HG02885 (cell line): ENCODE measurements at regions not wholly inside any gene's neighbourhood (a gene's known extent, or its start where the extent isn't known, plus 50 kb on each side); places are given as distances from the start of the nearest gene placed in this dataset.
A peak's percentile ranks its signal among the peaks of the same experiment; 100 is the strongest.
"Not testable (repeated sequence)": the region's sequence is repeated elsewhere in the genome, so short reads cannot be mapped to it uniquely, and the experiment has no call there.

Experiments used
- ATAC-seq: cut with Tn5 transposase; IDR thresholded peaks from one replicate; pipeline ENCODE4 v1.9.1; 2021; ENCODE audit warnings: mild to moderate bottlenecking; ENCODE audit not compliant: unreplicated experiment, poor library complexity

- peak; percentile 87 for ATAC-seq
These were observed 68.5 kb downstream of the TMCO5A start for GRCh38 chr15:38002883-38003477.

GRCh38 chr15:38004218-38004861 is 69.9 kb downstream of the TMCO5A start:
- no peak for ATAC-seq

DNA sequence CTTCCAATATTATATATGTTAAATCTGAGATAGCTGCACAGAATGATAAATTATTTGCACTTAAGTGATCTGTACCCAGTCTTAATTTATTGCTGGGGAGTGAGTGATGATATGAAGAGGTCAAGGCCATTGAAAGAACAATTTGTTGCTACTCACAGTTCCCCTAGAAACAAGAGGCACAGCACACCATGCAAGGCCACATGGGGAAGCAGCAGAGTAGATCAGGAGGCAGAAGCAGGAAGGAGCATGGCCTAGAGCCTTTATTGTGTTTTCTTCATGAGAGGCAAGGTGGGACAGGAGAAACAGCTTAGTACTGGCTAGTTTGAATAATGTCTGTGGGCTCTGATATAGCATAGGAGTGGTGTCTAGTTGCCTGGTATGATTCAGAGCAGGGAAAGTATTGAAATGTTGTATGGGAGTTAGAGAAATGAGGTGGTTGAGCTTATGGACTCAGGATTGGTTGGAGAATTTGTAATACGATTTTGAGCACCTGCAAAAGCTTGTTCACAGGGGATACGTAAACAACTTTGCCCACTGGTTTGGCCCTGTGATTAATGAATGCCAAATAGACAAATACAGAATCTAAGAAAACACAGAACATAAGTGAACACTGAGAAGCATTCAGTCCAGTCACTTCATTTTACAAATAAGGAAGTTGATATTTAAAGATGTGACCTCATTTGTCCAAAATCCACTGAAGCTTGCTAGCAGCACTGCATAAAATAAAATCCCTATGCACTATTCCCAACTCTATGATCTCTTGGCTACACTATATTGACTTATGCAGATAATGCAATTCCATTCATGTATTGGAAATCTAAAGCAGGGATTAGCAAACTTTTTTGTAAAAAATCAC is 71.7 kb downstream of the TMCO5A start:
- ATAC-seq = no peak

- no peak for ATAC-seq
These were observed 76.0 kb downstream of the TMCO5A start for GRCh38 chr15:38010395-38010794.

- ATAC-seq = no peak
These were observed 78.5 kb downstream of the TMCO5A start for GRCh38 chr15:38012894-38013293.

- ATAC-seq = no peak
These were observed 83.3 kb downstream of the TMCO5A start for GRCh38 chr15:38017721-38018120.

DNA sequence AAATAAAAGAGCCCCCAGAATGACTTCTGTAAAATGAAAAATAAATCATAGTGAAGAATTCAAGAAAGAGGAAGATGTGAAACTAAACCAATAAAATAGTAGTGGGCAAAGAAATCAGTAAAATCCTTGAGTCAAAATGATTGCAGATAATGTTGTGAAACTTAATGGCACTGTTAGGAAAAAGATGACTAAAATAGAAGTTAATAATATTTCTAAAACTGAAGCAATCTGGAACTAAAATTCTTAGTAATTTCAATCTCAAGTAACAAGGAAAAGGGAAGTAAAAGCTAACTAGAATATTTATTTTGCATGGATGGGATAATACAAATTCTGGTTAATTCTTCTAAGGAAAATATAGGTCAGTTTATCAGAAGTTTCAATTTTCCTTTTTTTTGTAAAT is 84.6 kb downstream of the TMCO5A start:
- no peak for ATAC-seq

DNA sequence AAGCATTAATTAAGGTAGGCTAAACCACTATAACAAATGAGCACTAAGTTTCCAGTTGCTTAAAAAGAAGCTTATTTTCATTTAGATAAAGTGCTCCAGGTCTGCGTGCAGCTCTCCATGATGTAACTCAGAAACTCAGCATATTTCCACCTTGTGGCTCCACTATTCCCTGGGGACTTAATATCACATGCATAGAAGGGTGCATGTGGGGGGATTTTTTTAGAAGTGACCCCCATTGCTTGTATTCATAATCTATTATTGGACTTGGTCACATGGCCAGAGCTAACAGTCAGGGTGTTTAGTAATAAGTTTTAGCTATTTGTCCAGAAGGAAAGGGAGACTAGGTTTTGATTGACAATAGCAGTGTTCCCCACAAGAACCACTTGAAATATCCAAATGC is 86.8 kb downstream of the TMCO5A start:
- ATAC-seq = no peak

DNA sequence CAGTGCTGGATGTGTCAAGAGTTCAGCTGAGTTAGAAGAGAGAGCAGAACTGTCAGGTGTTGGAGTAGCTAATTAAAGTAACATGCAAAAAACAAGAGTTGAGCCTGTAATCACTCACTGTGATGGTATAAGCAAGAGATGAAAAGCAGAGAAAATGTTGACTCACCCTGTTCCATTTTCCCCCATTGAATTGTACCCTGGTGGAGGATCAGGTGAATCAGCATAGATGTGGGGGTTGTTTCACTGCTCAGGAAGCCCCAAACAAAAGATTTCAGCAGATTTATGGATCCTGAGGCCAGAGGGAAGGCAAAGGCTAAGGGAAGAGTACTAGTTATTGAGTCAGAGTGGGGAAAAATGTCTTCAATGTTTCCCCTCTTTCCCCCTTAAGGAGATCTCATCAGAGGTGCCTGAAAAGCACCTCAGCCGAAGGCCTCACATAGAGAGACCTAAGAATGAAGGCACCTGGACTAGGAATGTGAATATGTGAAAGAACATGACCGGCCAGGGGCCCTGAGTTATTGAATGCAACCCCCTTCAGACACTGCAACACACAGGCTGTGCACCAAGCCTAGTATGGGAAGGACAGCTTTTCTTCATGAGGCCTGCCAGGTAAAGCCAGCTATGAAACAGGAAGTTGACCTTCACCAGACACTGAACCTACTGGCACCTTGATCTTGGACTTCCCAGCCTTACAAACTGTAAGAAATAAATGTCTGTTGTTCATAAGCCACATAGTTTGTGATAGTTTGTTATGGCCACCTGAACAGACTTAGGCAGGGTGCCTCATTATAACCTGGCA is 90.1 kb downstream of the TMCO5A start:
- no peak for ATAC-seq

DNA sequence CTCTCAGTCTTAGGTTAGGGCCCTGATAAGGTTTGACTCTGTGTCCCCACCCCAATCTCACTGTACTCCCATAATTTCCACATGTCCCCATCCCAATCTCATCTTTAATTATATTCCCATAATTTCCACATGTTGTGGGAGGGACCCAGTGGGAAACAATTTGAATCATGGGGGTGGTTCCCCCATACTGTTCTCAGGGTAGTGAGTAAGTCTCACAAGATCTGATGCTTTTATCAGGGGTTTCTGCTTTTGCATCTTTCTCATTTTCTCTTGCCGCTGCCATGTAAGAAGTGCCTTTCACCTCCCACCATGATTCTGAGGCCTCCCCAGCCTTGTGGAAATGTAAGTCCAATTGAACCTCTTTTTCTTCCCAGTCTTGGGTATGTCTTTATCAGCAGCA is 91.2 kb downstream of the TMCO5A start:
- ATAC-seq = not testable (repeated sequence)

DNA sequence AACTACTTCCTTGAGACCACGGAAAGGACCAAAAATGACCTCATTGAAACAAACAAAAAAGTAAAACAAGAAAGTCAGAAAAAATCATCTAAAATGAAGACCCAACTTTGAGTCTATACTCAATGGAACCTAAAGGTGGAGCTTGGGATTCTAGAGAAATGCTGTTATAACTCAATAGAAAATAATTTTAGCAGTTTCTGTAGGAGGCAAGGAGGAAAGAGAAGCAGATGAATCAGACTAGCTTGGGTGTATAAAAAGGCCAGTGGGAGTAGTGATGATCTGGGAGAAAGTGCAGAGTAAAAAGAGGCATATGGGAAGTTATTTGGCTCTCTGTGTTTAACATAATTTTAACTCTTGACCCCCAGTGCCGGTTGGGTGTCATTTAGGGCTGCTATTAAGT is 94.4 kb downstream of the TMCO5A start:
- ATAC-seq = no peak

GRCh38 chr15:38029736-38030135 is 95.3 kb downstream of the TMCO5A start:
- ATAC-seq = no peak

DNA sequence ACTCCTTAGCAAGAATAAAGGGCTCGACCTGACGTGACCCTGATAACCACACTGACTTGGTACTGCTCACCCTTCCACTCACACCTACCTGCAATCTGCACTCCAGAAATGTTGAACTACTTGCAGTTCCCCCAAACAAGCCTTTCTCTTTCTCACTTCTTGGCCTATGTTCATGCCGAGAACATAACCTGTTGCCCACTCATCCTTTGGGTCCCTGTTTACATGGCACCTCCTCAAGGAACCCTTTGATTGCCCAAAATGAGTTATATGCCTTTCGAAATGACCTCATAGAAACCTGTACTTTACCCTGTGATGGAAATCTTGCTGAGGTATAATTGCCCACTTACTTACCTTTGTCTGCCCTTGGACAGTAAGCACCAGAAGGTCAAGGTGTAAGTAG is 96.2 kb downstream of the TMCO5A start:
- ATAC-seq = no peak

DNA sequence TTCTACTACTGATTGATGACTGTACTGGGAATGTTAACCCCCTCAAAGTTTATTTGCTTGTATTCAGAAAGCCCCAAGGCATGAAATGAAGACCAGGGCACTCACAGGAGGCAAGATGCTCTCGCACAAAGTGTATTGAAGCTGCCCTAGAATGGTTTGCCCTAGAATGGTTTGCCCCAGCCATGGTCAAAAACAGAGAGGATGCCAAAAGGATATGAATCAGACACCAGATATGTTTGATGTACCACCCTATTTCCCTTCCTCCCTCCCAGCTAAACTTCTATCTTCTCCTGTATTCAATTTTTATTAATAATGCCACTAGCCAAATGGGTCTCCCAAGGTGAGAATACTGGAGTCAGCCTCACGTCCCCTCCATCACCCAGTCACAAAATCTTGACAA is 101.3 kb downstream of the TMCO5A start:
- ATAC-seq = no peak

GRCh38 chr15:38036790-38037338 is 102.4 kb downstream of the TMCO5A start:
- no peak for ATAC-seq

DNA sequence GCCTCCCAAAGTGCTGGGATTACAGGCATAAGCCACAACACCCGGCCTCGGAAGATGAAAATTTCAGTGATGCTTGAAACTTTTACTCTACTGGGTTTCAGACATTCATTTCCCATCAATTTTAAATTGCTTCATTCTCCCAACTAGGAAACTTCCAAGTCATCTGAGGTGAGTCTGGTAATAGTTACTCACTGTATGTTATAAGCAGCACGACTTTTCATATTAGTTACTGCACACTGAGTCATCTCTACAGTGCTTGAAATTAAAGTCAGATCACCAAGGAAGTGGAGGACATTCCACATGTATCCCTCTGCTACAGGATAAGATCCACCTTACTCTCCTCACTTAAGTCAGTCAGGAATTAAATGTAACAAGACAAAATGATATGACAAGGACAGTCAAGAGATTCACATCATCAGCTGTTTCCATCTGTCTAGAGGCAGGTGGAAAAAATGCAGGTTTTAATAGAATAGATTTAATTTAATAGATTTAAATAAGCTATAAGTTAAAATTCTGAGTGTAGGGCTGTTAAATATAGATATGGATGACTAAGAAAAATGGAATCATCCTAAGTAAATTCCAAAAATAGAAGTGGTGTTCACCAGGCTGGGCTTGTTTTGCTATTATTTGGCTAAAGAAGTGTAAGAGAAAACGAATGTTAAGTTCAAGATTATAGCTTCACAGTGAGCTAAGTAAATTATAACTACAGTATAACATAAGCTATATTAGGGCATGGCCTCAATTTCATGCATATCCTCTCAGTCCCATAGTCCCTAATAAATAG is 104.4 kb downstream of the TMCO5A start:
- ATAC-seq = no peak

DNA sequence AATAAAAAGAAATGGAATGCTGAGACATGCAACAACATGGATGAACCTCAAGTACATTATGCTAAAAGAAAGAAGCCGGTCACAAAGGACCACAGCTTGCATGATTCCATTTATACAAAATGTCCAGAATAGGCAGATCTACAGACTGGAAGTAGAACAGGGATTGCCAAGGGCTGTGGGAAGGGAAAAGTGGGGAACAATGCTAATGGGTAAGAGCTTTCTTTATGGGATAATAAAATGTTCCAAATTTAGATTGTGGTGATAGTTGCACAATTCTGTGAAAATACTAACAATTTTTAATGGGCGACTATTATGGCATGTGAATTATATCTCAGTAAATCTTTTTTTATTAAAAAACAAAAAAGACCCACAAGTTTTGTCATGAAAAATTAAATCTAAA is 106.2 kb downstream of the TMCO5A start:
- ATAC-seq = no peak

GRCh38 chr15:38041576-38041975 is 107.1 kb downstream of the TMCO5A start:
- ATAC-seq = no peak

DNA sequence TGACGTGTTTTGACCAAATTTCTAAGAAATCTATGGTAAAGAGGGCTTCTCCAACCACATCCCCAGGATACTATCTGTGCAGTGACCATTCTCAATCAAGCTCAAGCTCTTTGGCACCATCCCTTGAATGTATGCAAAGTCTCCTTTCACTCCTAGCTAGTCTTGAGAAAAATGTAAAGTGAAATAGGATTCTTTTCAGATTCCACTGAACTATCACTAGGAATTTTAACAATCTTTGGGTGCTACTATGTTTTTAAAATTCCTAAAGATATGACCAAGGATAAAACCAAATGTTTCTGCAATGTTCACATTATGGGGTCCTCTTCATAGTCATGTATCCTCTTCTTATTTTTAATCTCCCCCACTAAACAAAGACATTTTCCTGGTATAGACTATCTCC is 107.8 kb downstream of the TMCO5A start:
- no peak for ATAC-seq
